ENCODE measurements at regions not wholly inside any gene's neighbourhood (a gene's known extent, or its start where the extent isn't known, plus 50 kb on each side); places are given as distances from the start of the nearest gene placed in this dataset.

DNA sequence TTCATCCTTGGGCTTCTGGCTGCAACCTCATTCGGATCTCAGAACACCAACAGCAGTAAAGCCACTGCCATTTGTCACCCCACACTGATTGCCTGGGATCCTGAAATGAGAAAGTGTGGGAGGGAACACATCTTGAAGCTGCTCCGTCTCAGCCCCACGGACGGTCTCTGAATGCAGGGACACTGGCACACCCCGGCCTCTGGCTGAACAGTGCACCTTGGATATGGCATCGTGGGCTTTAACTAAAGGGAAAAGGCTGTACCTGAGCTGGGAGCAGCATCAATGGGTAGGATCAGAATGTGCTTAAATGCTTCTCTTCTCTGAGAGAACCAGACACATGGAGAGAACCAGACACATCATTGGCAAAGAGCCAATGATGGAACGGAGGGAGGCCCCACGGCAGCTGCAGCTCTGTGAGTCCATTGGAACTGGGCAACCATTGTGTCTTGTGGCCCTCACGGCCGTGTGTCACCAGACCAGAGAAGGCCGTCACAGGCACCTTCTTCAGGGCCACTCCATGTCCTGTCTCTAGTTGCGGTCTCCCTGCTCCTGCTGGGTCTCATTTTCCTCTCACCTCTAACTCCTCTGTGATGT is 193.4 kb upstream of the MYT1L start:
- TF ChIP-seq CTCF (IDR thresholded peaks at IDR 0.05) (no peak), POLR2A (IDR thresholded peaks at IDR 0.05) (no peak)

Measured in uterus (tissue), 2 donors.